Liver (tissue), 8 donors: ENCODE measurements at regions not wholly inside any gene's neighbourhood (a gene's known extent, or its start where the extent isn't known, plus 50 kb on each side); places are given as distances from the start of the nearest gene placed in this dataset.

Source experiments
- DNase-seq: peaks from one replicate; pipeline ENCODE4 v3.0.0-alpha.2; 2017; ENCODE audit warnings: low spot score
- H3K27ac ChIP-seq, 2 donors: one replicate each; pipeline ENCODE4 v1.7.0; 2013; ENCODE audit warnings: inconsistent platforms in 2 of 2, low read length in 2 of 2, control low read depth in 1 of 2, low read depth in 1 of 2, mild to moderate bottlenecking in 1 of 2
- H3K27me3 ChIP-seq, 4 donors: one replicate each; pipeline versions ENCODE4 v1.6.1 to v1.7.0; 2013; ENCODE audit warnings: low read length in 3 of 4, inconsistent platforms in 1 of 4, mild to moderate bottlenecking in 1 of 4, moderate library complexity in 1 of 4; ENCODE audit not compliant: control insufficient read depth in 4 of 4, insufficient read depth in 4 of 4
- H3K36me3 ChIP-seq, 4 donors: one replicate each; pipeline versions ENCODE4 v1.6.1 to v1.7.0; 2013; ENCODE audit warnings: low read length in 3 of 4, mild to moderate bottlenecking in 3 of 4, low read depth in 1 of 4, moderate library complexity in 1 of 4; ENCODE audit not compliant: control insufficient read depth in 4 of 4, insufficient read depth in 3 of 4
- H3K4me1 ChIP-seq, 4 donors: one replicate each; pipeline versions ENCODE4 v1.6.1 to v1.7.0; 2013; ENCODE audit warnings: low read length in 3 of 4, mild to moderate bottlenecking in 3 of 4, moderate library complexity in 1 of 4; ENCODE audit not compliant: control insufficient read depth in 4 of 4, insufficient read depth in 4 of 4
- H3K4me3 ChIP-seq, 3 donors: one replicate each; pipeline versions ENCODE4 v1.6.1 to v1.7.0; 2013; ENCODE audit warnings: low read length in 3 of 3, control low read depth in 1 of 3, low read depth in 1 of 3, mild to moderate bottlenecking in 1 of 3
- H3K9ac ChIP-seq, 2 donors: one replicate each; pipeline ENCODE4 v1.7.0; 2013; ENCODE audit warnings: low read length in 2 of 2, mild to moderate bottlenecking in 2 of 2, moderate library complexity in 2 of 2, control low read depth in 1 of 2, low read depth in 1 of 2
- H3K9me3 ChIP-seq, 4 donors: one replicate each; pipeline versions ENCODE4 v1.6.1 to v1.7.0; 2013; ENCODE audit warnings: low read length in 3 of 4; ENCODE audit not compliant: control insufficient read depth in 4 of 4
- EGR1 ChIP-seq, 2 donors: IDR thresholded peaks; 2 replicates each; pipeline ENCODE4 v1.6.1; 2016 to 2018; ENCODE audit warnings: antibody characterized with exemption in 2 of 2, low read depth in 2 of 2
- FOXA1 ChIP-seq: IDR thresholded peaks from 2 replicates; pipeline ENCODE4 v1.6.1; 2016; ENCODE audit warnings: antibody characterized with exemption
- FOXA2 ChIP-seq: IDR thresholded peaks from 2 replicates; pipeline ENCODE4 v1.6.1; 2016; ENCODE audit warnings: antibody characterized with exemption
- HNF4A ChIP-seq, 2 donors: conservative IDR thresholded peaks; 2 replicates each; pipeline ENCODE4 v1.6.1; 2016; ENCODE audit warnings: antibody characterized with exemption in 2 of 2, mild to moderate bottlenecking in 2 of 2
- JUND ChIP-seq, 2 donors: IDR thresholded peaks; 2 replicates each; pipeline ENCODE4 v1.6.1; 2016; ENCODE audit warnings: antibody characterized with exemption in 2 of 2
- RXRA ChIP-seq, 2 donors: IDR thresholded peaks; 2 replicates each; pipeline ENCODE4 v1.6.1; 2017 to 2018; ENCODE audit warnings: antibody characterized with exemption in 2 of 2, mild to moderate bottlenecking in 1 of 2
- SP1 ChIP-seq: IDR thresholded peaks from 2 replicates; pipeline ENCODE4 v1.6.1; 2018; ENCODE audit warnings: antibody characterized with exemption, mild to moderate bottlenecking
- YY1 ChIP-seq: IDR thresholded peaks from 2 replicates; pipeline ENCODE4 v1.6.1; 2016; ENCODE audit warnings: antibody characterized with exemption, mild to moderate bottlenecking
- WGBS: extraction: QIAGEN DNeasy Blood & Tissue Kit; methylation state at CpG from one replicate; pipeline ENCODE4 v1.1.7; 2013; 5-methylcytosine and 5-hydroxymethylcytosine counted together
- TF ChIP-seq, protein P1 (sequence below): fragments of 150-350 bp; IDR thresholded peaks from 2 replicates; pipeline ENCODE4 v1.5.1; 2017; ENCODE audit warnings: improper control_type of control experiment, low read depth, low read length; ENCODE audit not compliant: missing input control
- TF ChIP-seq, protein P2 (sequence below): IDR thresholded peaks from 2 replicates; pipeline ENCODE4 v1.6.1; 2016; ENCODE audit warnings: antibody characterized with exemption, mild to moderate bottlenecking
- TF ChIP-seq, protein P3 (sequence below): IDR thresholded peaks from 2 replicates; pipeline ENCODE4 v1.6.1; 2016; ENCODE audit warnings: antibody characterized with exemption
- TF ChIP-seq, protein P4 (sequence below): IDR thresholded peaks from 2 replicates; pipeline ENCODE4 v1.6.1; 2016; ENCODE audit warnings: antibody characterized with exemption
- TF ChIP-seq, protein P5 (sequence below): IDR thresholded peaks from 2 replicates; pipeline ENCODE4 v1.6.1; 2016; ENCODE audit warnings: antibody characterized with exemption
- donor health status: healthy.
- donor health status: healthy.
- donor health status: healthy.
- donor health status: healthy.
- donor health status: healthy.

DNA sequence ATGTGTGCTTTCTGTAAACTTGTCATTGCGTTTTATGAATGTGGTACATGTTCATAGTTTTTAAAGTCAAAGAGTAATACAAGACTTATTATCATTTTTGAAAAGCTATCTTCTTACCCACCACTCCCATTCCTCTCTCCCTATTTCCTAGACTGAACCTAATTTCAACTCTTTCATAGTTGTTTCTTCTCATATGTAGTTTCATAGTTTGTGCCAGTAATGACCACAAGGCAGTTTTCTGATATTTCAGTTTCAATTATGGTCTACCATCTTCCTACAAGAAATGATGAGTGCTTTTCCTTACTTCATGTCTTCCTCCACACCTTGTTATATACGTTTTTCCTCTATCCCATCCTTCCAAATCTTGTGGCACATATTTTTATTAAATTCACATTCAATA lies 445.0 kb upstream of the GOLIM4 start:
- Histone ChIP-seq H3K27me3 (no peaks in the 10 kb centered on the region), H3K4me3 (no peak overlapping the region), H3K9me3 (no peaks in the 10 kb centered on the region), H3K4me1 (peaks cover 0 to 4% (median 0%) of the 10 kb centered on the region in 4 donors), H3K9ac (no peak overlapping the region), H3K27ac (no peak overlapping the region), H3K36me3 (no peaks in the 10 kb centered on the region)
- DNase-seq: no peak
- TF ChIP-seq HNF4A (conservative IDR thresholded peaks at IDR 0.05): no peak
- TF ChIP-seq YY1: no peak
- WGBS: 18% methylated on average over 2 of the region's 2 CpGs

DNA sequence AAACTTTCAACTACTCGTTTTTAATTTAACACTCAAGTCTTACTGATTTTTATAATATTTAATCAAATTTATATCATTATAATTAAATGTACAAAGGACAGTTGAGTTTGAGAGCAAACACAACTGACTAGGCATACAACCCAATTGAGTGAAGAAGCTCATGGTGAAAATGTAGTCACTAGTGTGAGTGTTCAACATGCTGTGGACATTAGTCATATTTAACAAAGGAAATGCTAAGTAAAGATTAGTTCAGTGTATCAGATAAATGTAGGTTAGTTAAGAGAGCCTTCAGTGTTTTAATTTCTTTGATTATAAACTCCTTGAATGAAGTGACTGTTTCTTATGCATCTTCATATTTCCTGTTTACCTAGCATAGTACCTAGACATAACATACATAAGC lies 444.2 kb upstream of the GOLIM4 start:
- TF ChIP-seq, protein P1, sequence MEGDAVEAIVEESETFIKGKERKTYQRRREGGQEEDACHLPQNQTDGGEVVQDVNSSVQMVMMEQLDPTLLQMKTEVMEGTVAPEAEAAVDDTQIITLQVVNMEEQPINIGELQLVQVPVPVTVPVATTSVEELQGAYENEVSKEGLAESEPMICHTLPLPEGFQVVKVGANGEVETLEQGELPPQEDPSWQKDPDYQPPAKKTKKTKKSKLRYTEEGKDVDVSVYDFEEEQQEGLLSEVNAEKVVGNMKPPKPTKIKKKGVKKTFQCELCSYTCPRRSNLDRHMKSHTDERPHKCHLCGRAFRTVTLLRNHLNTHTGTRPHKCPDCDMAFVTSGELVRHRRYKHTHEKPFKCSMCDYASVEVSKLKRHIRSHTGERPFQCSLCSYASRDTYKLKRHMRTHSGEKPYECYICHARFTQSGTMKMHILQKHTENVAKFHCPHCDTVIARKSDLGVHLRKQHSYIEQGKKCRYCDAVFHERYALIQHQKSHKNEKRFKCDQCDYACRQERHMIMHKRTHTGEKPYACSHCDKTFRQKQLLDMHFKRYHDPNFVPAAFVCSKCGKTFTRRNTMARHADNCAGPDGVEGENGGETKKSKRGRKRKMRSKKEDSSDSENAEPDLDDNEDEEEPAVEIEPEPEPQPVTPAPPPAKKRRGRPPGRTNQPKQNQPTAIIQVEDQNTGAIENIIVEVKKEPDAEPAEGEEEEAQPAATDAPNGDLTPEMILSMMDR: no peak
- TF ChIP-seq, protein P2, sequence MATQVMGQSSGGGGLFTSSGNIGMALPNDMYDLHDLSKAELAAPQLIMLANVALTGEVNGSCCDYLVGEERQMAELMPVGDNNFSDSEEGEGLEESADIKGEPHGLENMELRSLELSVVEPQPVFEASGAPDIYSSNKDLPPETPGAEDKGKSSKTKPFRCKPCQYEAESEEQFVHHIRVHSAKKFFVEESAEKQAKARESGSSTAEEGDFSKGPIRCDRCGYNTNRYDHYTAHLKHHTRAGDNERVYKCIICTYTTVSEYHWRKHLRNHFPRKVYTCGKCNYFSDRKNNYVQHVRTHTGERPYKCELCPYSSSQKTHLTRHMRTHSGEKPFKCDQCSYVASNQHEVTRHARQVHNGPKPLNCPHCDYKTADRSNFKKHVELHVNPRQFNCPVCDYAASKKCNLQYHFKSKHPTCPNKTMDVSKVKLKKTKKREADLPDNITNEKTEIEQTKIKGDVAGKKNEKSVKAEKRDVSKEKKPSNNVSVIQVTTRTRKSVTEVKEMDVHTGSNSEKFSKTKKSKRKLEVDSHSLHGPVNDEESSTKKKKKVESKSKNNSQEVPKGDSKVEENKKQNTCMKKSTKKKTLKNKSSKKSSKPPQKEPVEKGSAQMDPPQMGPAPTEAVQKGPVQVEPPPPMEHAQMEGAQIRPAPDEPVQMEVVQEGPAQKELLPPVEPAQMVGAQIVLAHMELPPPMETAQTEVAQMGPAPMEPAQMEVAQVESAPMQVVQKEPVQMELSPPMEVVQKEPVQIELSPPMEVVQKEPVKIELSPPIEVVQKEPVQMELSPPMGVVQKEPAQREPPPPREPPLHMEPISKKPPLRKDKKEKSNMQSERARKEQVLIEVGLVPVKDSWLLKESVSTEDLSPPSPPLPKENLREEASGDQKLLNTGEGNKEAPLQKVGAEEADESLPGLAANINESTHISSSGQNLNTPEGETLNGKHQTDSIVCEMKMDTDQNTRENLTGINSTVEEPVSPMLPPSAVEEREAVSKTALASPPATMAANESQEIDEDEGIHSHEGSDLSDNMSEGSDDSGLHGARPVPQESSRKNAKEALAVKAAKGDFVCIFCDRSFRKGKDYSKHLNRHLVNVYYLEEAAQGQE: no peak
- no peak for TF ChIP-seq FOXA1
- no peak for TF ChIP-seq EGR1 (IDR thresholded peaks at IDR 0.05; ENCODE audit: low read depth in 2 of 2)
- H3K36me3 ChIP-seq: no peaks in the 10 kb centered on the region
- peaks cover 0 to 2% (median 0%) of the 10 kb centered on the region in 4 donors for H3K4me1 ChIP-seq
- H3K9ac ChIP-seq: no peak overlapping the region
- no peak overlapping the region for H3K4me3 ChIP-seq
- H3K27me3 ChIP-seq: no peaks in the 10 kb centered on the region
- WGBS: 76% methylated on average over 1 of the region's 1 CpG
- H3K9me3 ChIP-seq: no peaks in the 10 kb centered on the region
- no peak for DNase-seq
- no peak overlapping the region for H3K27ac ChIP-seq

DNA sequence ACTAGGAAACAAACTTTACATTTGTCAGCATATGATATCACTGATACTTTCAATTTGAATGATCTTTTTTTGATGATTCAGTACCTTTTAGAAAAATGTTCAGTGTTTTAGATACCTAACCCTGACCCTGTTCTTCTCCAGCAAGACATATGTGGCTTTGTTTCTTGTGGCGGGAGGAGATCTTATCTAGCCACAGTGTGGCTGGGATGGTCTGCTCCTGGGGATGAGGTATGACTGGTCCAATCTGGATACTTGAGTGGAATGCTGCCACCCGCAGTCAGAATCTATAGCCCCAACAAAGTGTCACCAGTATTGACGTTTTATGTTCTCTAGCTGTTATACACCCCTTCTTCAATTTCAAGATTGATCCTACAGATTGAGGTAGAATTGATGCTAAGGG lies 439.0 kb upstream of the GOLIM4 start:
- H3K4me3 ChIP-seq: no peak overlapping the region
- H3K9ac ChIP-seq: no peak overlapping the region
- H3K4me1 ChIP-seq: peaks cover 0 to 2% (median 0%) of the 10 kb centered on the region in 4 donors
- no peaks in the 10 kb centered on the region for H3K27me3 ChIP-seq
- TF ChIP-seq SP1: no peak
- no peak for TF ChIP-seq RXRA (IDR thresholded peaks at IDR 0.05)
- TF ChIP-seq FOXA1: no peak
- TF ChIP-seq, protein P1: no peak
- TF ChIP-seq JUND (IDR thresholded peaks at IDR 0.05): no peak
- TF ChIP-seq FOXA2: no peak
- TF ChIP-seq HNF4A (conservative IDR thresholded peaks at IDR 0.05): no peak
- TF ChIP-seq, protein P3, sequence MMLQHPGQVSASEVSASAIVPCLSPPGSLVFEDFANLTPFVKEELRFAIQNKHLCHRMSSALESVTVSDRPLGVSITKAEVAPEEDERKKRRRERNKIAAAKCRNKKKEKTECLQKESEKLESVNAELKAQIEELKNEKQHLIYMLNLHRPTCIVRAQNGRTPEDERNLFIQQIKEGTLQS: no peak
- TF ChIP-seq, protein P4, sequence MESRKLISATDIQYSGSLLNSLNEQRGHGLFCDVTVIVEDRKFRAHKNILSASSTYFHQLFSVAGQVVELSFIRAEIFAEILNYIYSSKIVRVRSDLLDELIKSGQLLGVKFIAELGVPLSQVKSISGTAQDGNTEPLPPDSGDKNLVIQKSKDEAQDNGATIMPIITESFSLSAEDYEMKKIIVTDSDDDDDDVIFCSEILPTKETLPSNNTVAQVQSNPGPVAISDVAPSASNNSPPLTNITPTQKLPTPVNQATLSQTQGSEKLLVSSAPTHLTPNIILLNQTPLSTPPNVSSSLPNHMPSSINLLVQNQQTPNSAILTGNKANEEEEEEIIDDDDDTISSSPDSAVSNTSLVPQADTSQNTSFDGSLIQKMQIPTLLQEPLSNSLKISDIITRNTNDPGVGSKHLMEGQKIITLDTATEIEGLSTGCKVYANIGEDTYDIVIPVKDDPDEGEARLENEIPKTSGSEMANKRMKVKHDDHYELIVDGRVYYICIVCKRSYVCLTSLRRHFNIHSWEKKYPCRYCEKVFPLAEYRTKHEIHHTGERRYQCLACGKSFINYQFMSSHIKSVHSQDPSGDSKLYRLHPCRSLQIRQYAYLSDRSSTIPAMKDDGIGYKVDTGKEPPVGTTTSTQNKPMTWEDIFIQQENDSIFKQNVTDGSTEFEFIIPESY: no peak
- TF ChIP-seq, protein P5, sequence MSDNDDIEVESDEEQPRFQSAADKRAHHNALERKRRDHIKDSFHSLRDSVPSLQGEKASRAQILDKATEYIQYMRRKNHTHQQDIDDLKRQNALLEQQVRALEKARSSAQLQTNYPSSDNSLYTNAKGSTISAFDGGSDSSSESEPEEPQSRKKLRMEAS: no peak
- DNase-seq: no peak
- H3K36me3 ChIP-seq: no peaks in the 10 kb centered on the region
- no peaks in the 10 kb centered on the region for H3K9me3 ChIP-seq
- H3K27ac ChIP-seq: no peak overlapping the region
- WGBS: 70% methylated on average over 3 of the region's 3 CpGs
